Esophagus (tissue), 2 donors: ENCODE measurements at regions not wholly inside any gene's neighbourhood (a gene's known extent, or its start where the extent isn't known, plus 50 kb on each side); places are given as distances from the start of the nearest gene placed in this dataset.
"Not testable (repeated sequence)": the region's sequence is repeated elsewhere in the genome, so short reads cannot be mapped to it uniquely, and the experiment has no call there.

Source experiments
- H3K27ac ChIP-seq, 2 donors: one replicate each; pipeline ENCODE4 v1.5.1; 2013; ENCODE audit warnings: low read depth in 2 of 2, mild to moderate bottlenecking in 2 of 2, inconsistent platforms in 1 of 2, low read length in 1 of 2, moderate library complexity in 1 of 2
- H3K27me3 ChIP-seq, 2 donors: one replicate each; pipeline ENCODE4 v1.6.1; 2013; ENCODE audit warnings: low read length in 2 of 2, control low read depth in 1 of 2, mild to moderate bottlenecking in 1 of 2; ENCODE audit not compliant: insufficient read depth in 2 of 2, control insufficient read depth in 1 of 2
- H3K36me3 ChIP-seq, 2 donors: one replicate each; pipeline ENCODE4 v1.6.1; 2013; ENCODE audit warnings: low read length in 1 of 2; ENCODE audit not compliant: control insufficient read depth in 2 of 2, insufficient read depth in 2 of 2
- H3K4me1 ChIP-seq, 2 donors: one replicate each; pipeline ENCODE4 v1.6.1; 2013; ENCODE audit warnings: low read length in 1 of 2; ENCODE audit not compliant: control insufficient read depth in 2 of 2, insufficient read depth in 2 of 2
- H3K4me3 ChIP-seq, 2 donors: one replicate each; pipeline ENCODE4 v1.5.1; 2013; ENCODE audit warnings: low read length in 2 of 2, mild to moderate bottlenecking in 2 of 2, low read depth in 1 of 2, moderate library complexity in 1 of 2
- H3K9me3 ChIP-seq, 2 donors: one replicate each; pipeline ENCODE4 v1.6.1; 2013; ENCODE audit warnings: mild to moderate bottlenecking in 2 of 2, low read depth in 1 of 2, low read length in 1 of 2, moderate library complexity in 1 of 2; ENCODE audit not compliant: control insufficient read depth in 2 of 2, insufficient read depth in 1 of 2
- WGBS, 2 donors: extraction: QIAGEN DNeasy Blood & Tissue Kit; methylation state at CpG; one replicate each; pipeline ENCODE4 v1.1.7; 2013; 5-methylcytosine and 5-hydroxymethylcytosine counted together
- donor health status: healthy with polysubstance abuse.
- donor health status: Bipolar disorder and iron deficiency.

- 91% methylated on average over 22 of the region's 22 CpGs for WGBS, 2 donors
- not testable (repeated sequence) for H3K4me3 ChIP-seq, H3K27ac ChIP-seq, H3K4me1 ChIP-seq, H3K36me3 ChIP-seq, H3K27me3 ChIP-seq, H3K9me3 ChIP-seq
These were observed 185.7 kb downstream of the POTEC start for GRCh38 chr18:14357553-14358297.

GRCh38 chr18:14342170-14342569 is 201.2 kb downstream of the POTEC start:
- not testable (repeated sequence) for H3K9me3 ChIP-seq, H3K4me3 ChIP-seq, H3K4me1 ChIP-seq, H3K27me3 ChIP-seq, H3K27ac ChIP-seq, H3K36me3 ChIP-seq
- WGBS, 2 donors, result 39 to 62% methylated on average over 3 of the region's 3 CpGs

DNA sequence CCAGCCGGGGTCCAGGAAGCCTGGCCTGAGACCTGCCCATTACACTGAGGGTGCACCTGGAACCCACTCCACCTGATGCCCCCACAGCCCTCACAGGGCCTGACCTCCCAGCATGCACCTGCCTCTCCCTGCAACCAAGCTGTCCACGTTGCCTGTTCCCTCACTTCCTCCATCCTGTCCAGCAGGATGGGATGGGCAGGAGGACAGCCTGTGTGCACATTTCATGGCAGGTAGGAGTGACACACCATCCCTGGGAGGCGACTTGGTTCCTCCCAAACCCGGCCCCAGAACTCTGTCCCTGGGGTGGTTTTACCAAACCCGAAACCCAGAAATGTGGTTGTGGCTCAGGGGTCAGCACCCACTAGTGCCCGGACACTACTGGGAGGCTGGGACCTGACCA is 203.8 kb upstream of the ZNF519 start:
- H3K4me3 ChIP-seq, H3K27ac ChIP-seq, H3K27me3 ChIP-seq, H3K36me3 ChIP-seq, H3K9me3 ChIP-seq, H3K4me1 ChIP-seq: not testable (repeated sequence)
- WGBS, 2 donors, result 79 to 80% methylated on average over 6 of the region's 6 CpGs

DNA sequence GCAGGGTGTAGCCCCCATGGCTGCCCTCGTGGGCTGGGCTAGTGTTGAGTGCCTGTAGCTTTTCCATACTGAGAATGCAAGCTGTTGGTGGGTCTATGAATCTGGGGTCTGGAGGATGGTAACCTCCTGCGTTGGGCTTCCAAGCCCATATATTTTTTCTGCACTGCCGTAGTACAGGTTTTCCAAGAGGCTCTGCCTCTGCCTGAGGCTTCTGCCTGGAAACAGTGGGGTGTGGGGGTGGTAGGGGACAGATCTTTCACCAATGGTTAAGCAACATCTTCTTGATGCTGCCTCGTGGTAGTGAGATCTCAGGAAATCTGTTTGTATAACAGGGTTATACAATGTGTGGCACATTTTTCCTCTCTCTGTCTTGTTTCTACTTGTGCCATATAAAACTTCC is 189.0 kb upstream of the ZNF519 start:
- not testable (repeated sequence) for H3K4me3 ChIP-seq, H3K27ac ChIP-seq, H3K9me3 ChIP-seq, H3K36me3 ChIP-seq, H3K4me1 ChIP-seq, H3K27me3 ChIP-seq
- WGBS, 2 donors, result 61 to 62% methylated on average over 4 of the region's 4 CpGs

- 87 to 91% methylated on average over 7 of the region's 7 CpGs for WGBS, 2 donors
- not testable (repeated sequence) for H3K27me3 ChIP-seq, H3K36me3 ChIP-seq, H3K9me3 ChIP-seq, H3K4me3 ChIP-seq, H3K27ac ChIP-seq, H3K4me1 ChIP-seq
These were observed 169.0 kb upstream of the ZNF519 start for GRCh38 chr18:14301255-14301654.

- not testable (repeated sequence) for H3K4me3 ChIP-seq, H3K9me3 ChIP-seq, H3K36me3 ChIP-seq, H3K4me1 ChIP-seq, H3K27ac ChIP-seq, H3K27me3 ChIP-seq
- WGBS, 2 donors, result 67 to 69% methylated on average over 3 of the region's 3 CpGs
These were observed 162.8 kb upstream of the ZNF519 start for GRCh38 chr18:14295081-14295480.

DNA sequence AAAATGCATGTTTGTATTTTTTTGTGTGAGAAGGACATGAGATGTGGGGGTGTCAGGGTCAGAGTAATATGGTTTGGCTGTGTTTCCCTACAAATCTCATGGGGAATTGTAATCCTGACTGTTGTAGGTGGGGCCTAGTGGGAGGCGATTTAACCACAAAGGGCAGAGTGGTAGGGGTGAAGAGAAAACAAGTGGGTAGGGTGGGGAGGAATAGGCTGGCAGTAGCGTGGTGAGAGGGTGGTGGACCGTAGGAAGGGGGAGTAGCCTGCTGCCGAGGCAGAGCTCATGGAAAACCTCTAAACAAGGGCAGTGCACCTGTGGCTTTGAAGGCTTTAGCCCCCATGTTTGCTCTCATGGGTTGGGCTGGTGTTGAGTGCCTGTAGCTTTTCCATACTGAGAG is 152.8 kb upstream of the ZNF519 start:
- Histone ChIP-seq H3K4me3 (no peak overlapping the region), H3K36me3 (no peaks in the 10 kb centered on the region), H3K9me3 (peaks cover 0 to 2% of the 10 kb centered on the region in 2 donors), H3K27me3 (no peaks in the 10 kb centered on the region), H3K27ac (no peak overlapping the region), H3K4me1 (no peaks in the 10 kb centered on the region)
- 68 to 75% methylated on average over 4 of the region's 4 CpGs for WGBS, 2 donors

DNA sequence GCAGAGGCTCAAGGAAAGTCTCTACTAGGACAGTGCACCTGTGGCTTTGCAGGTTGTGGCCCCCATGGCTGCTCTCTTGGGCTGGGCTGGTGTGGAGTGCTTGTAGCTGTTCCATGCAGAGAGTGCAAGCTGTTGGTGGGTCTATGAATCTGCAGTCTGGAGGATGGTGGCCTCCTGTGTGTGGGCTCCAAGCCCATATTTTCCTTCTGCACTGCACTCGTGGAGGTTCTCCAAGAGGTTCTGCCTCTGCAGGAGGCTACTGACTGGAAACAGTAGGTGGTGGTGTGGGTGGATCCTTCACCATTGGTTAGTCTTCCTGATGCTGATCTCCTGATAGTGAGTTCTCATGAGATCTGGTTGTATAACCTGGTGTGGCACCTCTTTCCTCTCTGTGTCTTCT is 143.2 kb upstream of the ZNF519 start:
- not testable (repeated sequence) for H3K36me3 ChIP-seq, H3K27me3 ChIP-seq, H3K4me3 ChIP-seq, H3K27ac ChIP-seq, H3K4me1 ChIP-seq, H3K9me3 ChIP-seq
- 73% methylated on average over 1 of the region's 1 CpG for WGBS, 2 donors

- not testable (repeated sequence) for H3K36me3 ChIP-seq, H3K9me3 ChIP-seq, H3K4me1 ChIP-seq, H3K27ac ChIP-seq, H3K27me3 ChIP-seq, H3K4me3 ChIP-seq
- 64 to 65% methylated on average over 6 of the region's 6 CpGs for WGBS, 2 donors
These were observed 133.6 kb upstream of the ZNF519 start for GRCh38 chr18:14265637-14266410.

DNA sequence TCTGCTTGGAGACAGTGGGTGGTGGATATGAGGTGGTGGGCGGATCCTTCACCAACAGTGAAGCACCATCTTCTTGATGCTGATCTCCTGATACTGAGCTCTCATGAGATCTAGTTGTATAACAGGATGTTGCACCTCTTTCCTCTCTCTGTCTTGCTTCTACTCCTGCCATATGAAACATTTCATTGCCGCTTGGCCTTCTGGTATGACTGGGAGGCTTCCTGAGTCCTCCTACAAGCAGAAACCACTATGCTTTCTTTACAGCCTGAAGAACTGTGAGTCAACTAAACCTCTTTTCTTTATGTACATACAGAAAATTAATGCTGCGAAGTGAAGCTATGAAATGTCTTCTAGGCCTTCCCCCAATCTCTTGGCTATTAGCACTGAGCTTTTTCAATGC is 130.6 kb upstream of the ZNF519 start:
- not testable (repeated sequence) for H3K27me3 ChIP-seq, H3K4me1 ChIP-seq, H3K4me3 ChIP-seq, H3K9me3 ChIP-seq, H3K36me3 ChIP-seq, H3K27ac ChIP-seq
- WGBS, 2 donors, result 87 to 94% methylated on average over 3 of the region's 3 CpGs
